PC-3 (cell line): ENCODE measurements at regions not wholly inside any gene's neighbourhood (a gene's known extent, or its start where the extent isn't known, plus 50 kb on each side); places are given as distances from the start of the nearest gene placed in this dataset.

ENCODE experiments used
- ATAC-seq: fragments of 200-7000 bp; cut with Tn5 transposase; 2 replicates; pipeline ENCODE4 v1.9.1; 2020; ENCODE audit warnings: mild to moderate bottlenecking, moderate library complexity
- BruUV-seq: library from RNA; stranded (reverse); fragments of 400-500 nt; replicated peaks from 2 replicates; lab custom pipeline; 2021; lab: Mats Ljungman, UMichigan
- CTCF ChIA-PET: fragments of 300-600 bp; sonication (Branson Sonifier 250); formaldehyde crosslinking; loops from one replicate; lab custom pipeline; 2022; ENCODE audit warnings: antibody characterized with exemption; lab: Charles Lee
- POLR2A ChIA-PET: fragments of 300-600 bp; sonication (Branson Sonifier 250); formaldehyde crosslinking; loops from one replicate; lab custom pipeline; 2022; ENCODE audit warnings: antibody characterized with exemption; ENCODE audit not compliant: unreplicated experiment; lab: Charles Lee
- DNase-seq: peaks from one replicate; pipeline ENCODE4 v3.0.0-alpha.2; 2015
- H2AFZ ChIP-seq: fragments of 300-600 bp; sonication (generic); 2 replicates; pipeline ENCODE4 v1.6.0; 2016; ENCODE audit warnings: antibody characterized with exemption, low read length
- H3F3A ChIP-seq: fragments of 300-600 bp; sonication (generic); one replicate; pipeline ENCODE4 v1.6.0; 2017; ENCODE audit warnings: antibody characterized with exemption, low read length, control low read depth, mild to moderate bottlenecking; ENCODE audit not compliant: unreplicated experiment
- H3K27ac ChIP-seq: fragments of 300-600 bp; sonication (generic); 2 replicates; pipeline ENCODE4 v1.5.1; 2016; ENCODE audit warnings: mild to moderate bottlenecking, low read length
- H3K27me3 ChIP-seq: fragments of 300-600 bp; sonication (generic); 2 replicates; pipeline ENCODE4 v1.6.1; 2016; ENCODE audit warnings: low read length, mixed read lengths
- H3K36me3 ChIP-seq: fragments of 300-600 bp; sonication (generic); 2 replicates; pipeline ENCODE4 v1.6.1; 2016; ENCODE audit warnings: low read depth, mixed run types, low read length, mixed read lengths
- H3K4me1 ChIP-seq: fragments of 300-600 bp; sonication (generic); 2 replicates; pipeline ENCODE4 v1.5.1; 2016; ENCODE audit warnings: low read length; ENCODE audit not compliant: insufficient read depth
- H3K4me2 ChIP-seq: fragments of 300-600 bp; sonication (generic); 2 replicates; pipeline ENCODE4 v1.6.0; 2016; ENCODE audit warnings: low read length
- H3K4me3 ChIP-seq: fragments of 300-600 bp; sonication (generic); 2 replicates; pipeline ENCODE4 v1.5.1; 2016; ENCODE audit warnings: mild to moderate bottlenecking, low read length, mixed read lengths
- H3K79me2 ChIP-seq: fragments of 300-600 bp; sonication (generic); 2 replicates; pipeline ENCODE4 v1.6.1; 2017; ENCODE audit warnings: low read length, mixed read lengths
- H3K9ac ChIP-seq: fragments of 300-600 bp; sonication (generic); 2 replicates; pipeline ENCODE4 v1.6.0; 2016; ENCODE audit warnings: mild to moderate bottlenecking, low read length
- H3K9me2 ChIP-seq: fragments of 300-600 bp; sonication (generic); replicated peaks from 2 replicates; pipeline ENCODE4 v1.6.1; 2016; ENCODE audit warnings: mixed run types, low read length, mixed read lengths
- H3K9me3 ChIP-seq: fragments of 300-600 bp; sonication (generic); 2 replicates; pipeline ENCODE4 v1.6.1; 2016; ENCODE audit warnings: low read length, mixed read lengths
- H4K20me1 ChIP-seq: fragments of 300-600 bp; sonication (generic); 2 replicates; pipeline ENCODE4 v1.6.1; 2016; ENCODE audit warnings: low read length, mixed read lengths
- CTCF ChIP-seq: fragments of 300-600 bp; sonication (generic); conservative IDR thresholded peaks from 2 replicates; pipeline ENCODE4 v1.5.1; 2017; ENCODE audit warnings: antibody characterized with exemption, low read depth, mild to moderate bottlenecking, low read length
- EZH2 ChIP-seq: fragments of 300-600 bp; sonication (generic); IDR thresholded peaks from one replicate; pipeline ENCODE4 v1.6.1; 2017; ENCODE audit warnings: antibody characterized with exemption, mild to moderate bottlenecking, low read length; ENCODE audit not compliant: unreplicated experiment
- EZH2phosphoT487 ChIP-seq: fragments of 300-600 bp; sonication (generic); IDR thresholded peaks from 2 replicates; pipeline ENCODE4 v1.6.1; 2018; ENCODE audit warnings: mild to moderate bottlenecking, antibody characterized with exemption, low read length, borderline replicate concordance
- intact Hi-C: fragments of 100-400 bp; cut with micrococcal nuclease; formaldehyde crosslinking; loops from 2 replicates; pipeline ENCODE4 v1.9.0; 2023

- Histone ChIP-seq H3K9ac (no peak overlapping the region), H2AFZ (no peak overlapping the region), H3K9me3 (no peaks in the 10 kb centered on the region), H3K79me2 (no peaks in the 10 kb centered on the region), H3K27me3 (no peaks in the 10 kb centered on the region), H3K4me3 (no peak overlapping the region), H3K4me2 (no peak overlapping the region), H3K4me1 (no peaks in the 10 kb centered on the region), H4K20me1 (no peaks in the 10 kb centered on the region), H3K9me2 (no peaks in the 10 kb centered on the region), H3K36me3 (no peaks in the 10 kb centered on the region), H3K27ac (no peak overlapping the region), H3F3A (no peaks in the 10 kb centered on the region)
- ATAC-seq (no peak), DNase-seq (no peak)
- ChIA-PET POLR2A (no interaction called here), CTCF (no interaction called here)
- TF ChIP-seq EZH2phosphoT487 (no peak), CTCF (no peak), EZH2 (no peak)
- BruUV-seq: no TSS peak
- intact Hi-C loops: no loop called here
Observed at GRCh38 chr19:29338480-29338879, 125.5 kb upstream of the UQCRFS1 start.

- Histone ChIP-seq H3K27me3 (no peaks in the 10 kb centered on the region), H4K20me1 (no peaks in the 10 kb centered on the region), H3K4me2 (no peak overlapping the region), H3K4me1 (no peaks in the 10 kb centered on the region), H3K9ac (no peak overlapping the region), H3K79me2 (no peaks in the 10 kb centered on the region), H3K36me3 (no peaks in the 10 kb centered on the region), H2AFZ (no peak overlapping the region), H3K27ac (no peak overlapping the region), H3K9me3 (no peaks in the 10 kb centered on the region), H3F3A (no peaks in the 10 kb centered on the region), H3K9me2 (no peaks in the 10 kb centered on the region), H3K4me3 (no peak overlapping the region)
- no peak for ATAC-seq
- BruUV-seq: no TSS peak
- no peak for TF ChIP-seq EZH2
- TF ChIP-seq CTCF: no peak
- TF ChIP-seq EZH2phosphoT487: no peak
- POLR2A ChIA-PET: no interaction called here
- DNase-seq: no peak
- intact Hi-C loops: no loop called here
- CTCF ChIA-PET: no interaction called here
Observed at GRCh38 chr19:29342721-29343120, 129.8 kb upstream of the UQCRFS1 start.

- CTCF ChIA-PET: no interaction called here
Observed at GRCh38 chr19:29364224-29364726, 151.3 kb upstream of the UQCRFS1 start.

More at GRCh38 chr19:29364224-29364726, 151.3 kb upstream of the UQCRFS1 start:
- no TSS peak for BruUV-seq
- Histone ChIP-seq H3K36me3 (no peaks in the 10 kb centered on the region), H3K4me2 (no peak overlapping the region), H3K4me3 (no peak overlapping the region), H3K27me3 (peaks cover 16% of the 10 kb centered on the region), H3K27ac (no peak overlapping the region), H3K9me2 (no peaks in the 10 kb centered on the region), H3K9me3 (no peaks in the 10 kb centered on the region), H3K4me1 (no peaks in the 10 kb centered on the region), H3K9ac (no peak overlapping the region), H4K20me1 (no peaks in the 10 kb centered on the region), H2AFZ (no peak overlapping the region), H3K79me2 (no peaks in the 10 kb centered on the region), H3F3A (no peaks in the 10 kb centered on the region)
- POLR2A ChIA-PET: no interaction called here
- DNase-seq: no peak
- intact Hi-C loops: no loop called here
- ATAC-seq: no peak
- TF ChIP-seq CTCF (no peak), EZH2 (no peak), EZH2phosphoT487 (no peak)
